ENCODE measurements at regions not wholly inside any gene's neighbourhood (a gene's known extent, or its start where the extent isn't known, plus 50 kb on each side); places are given as distances from the start of the nearest gene placed in this dataset.

GRCh38 chr16:87186446-87186845, 130.7 kb downstream of the C16orf95 start:
- no peak for DNase-seq (ENCODE audit: low read depth in 4 of 4, low spot score in 1 of 4)

GRCh38 chr16:87186876-87187533, 130.2 kb downstream of the C16orf95 start:
- DNase-seq (ENCODE audit: low read depth in 4 of 4, low spot score in 1 of 4), result no peak

- DNase-seq (ENCODE audit: low read depth in 4 of 4, low spot score in 1 of 4), result no peak
Measured at GRCh38 chr16:87188104-87188503, 129.1 kb downstream of the C16orf95 start.

GRCh38 chr16:87189426-87189825, 127.8 kb downstream of the C16orf95 start:
- DNase-seq (ENCODE audit: low read depth in 4 of 4, low spot score in 1 of 4), result no peak

- DNase-seq (ENCODE audit: low read depth in 4 of 4, low spot score in 1 of 4), result no peak
Measured at GRCh38 chr16:87190288-87191230, 126.6 kb downstream of the C16orf95 start.

GRCh38 chr16:87192452-87193073, 124.6 kb downstream of the C16orf95 start:
- DNase-seq (ENCODE audit: low read depth in 4 of 4, low spot score in 1 of 4), result no peak

GRCh38 chr16:87194172-87194571, 123.0 kb downstream of the C16orf95 start:
- DNase-seq (ENCODE audit: low read depth in 4 of 4, low spot score in 1 of 4), result no peak

- DNase-seq (ENCODE audit: low read depth in 4 of 4, low spot score in 1 of 4), result no peak
Measured at GRCh38 chr16:87195161-87195560, 122.0 kb downstream of the C16orf95 start.

GRCh38 chr16:87196231-87196630, 121.0 kb downstream of the C16orf95 start:
- DNase-seq (ENCODE audit: low read depth in 4 of 4, low spot score in 1 of 4), result no peak

- no peak for DNase-seq (ENCODE audit: low read depth in 4 of 4, low spot score in 1 of 4)
Measured at GRCh38 chr16:87196661-87197060, 120.5 kb downstream of the C16orf95 start.

- no peak for DNase-seq (ENCODE audit: low read depth in 4 of 4, low spot score in 1 of 4)
Measured at GRCh38 chr16:87198328-87198832, 118.8 kb downstream of the C16orf95 start.

GRCh38 chr16:87198881-87199280, 118.3 kb downstream of the C16orf95 start:
- no peak for DNase-seq (ENCODE audit: low read depth in 4 of 4, low spot score in 1 of 4)

GRCh38 chr16:87199379-87199778, 117.8 kb downstream of the C16orf95 start:
- no peak for DNase-seq (ENCODE audit: low read depth in 4 of 4, low spot score in 1 of 4)

GRCh38 chr16:87199901-87200300, 117.3 kb downstream of the C16orf95 start:
- no peak for DNase-seq (ENCODE audit: low read depth in 4 of 4, low spot score in 1 of 4)

- DNase-seq (ENCODE audit: low read depth in 4 of 4, low spot score in 1 of 4), result no peak
Measured at GRCh38 chr16:87200637-87201036, 116.6 kb downstream of the C16orf95 start.

GRCh38 chr16:87201052-87201451, 116.1 kb downstream of the C16orf95 start:
- DNase-seq (ENCODE audit: low read depth in 4 of 4, low spot score in 1 of 4), result no peak

- DNase-seq (ENCODE audit: low read depth in 4 of 4, low spot score in 1 of 4), result no peak
Measured at GRCh38 chr16:87201790-87202189, 115.4 kb downstream of the C16orf95 start.

GRCh38 chr16:87202346-87202745, 114.8 kb downstream of the C16orf95 start:
- no peak for DNase-seq (ENCODE audit: low read depth in 4 of 4, low spot score in 1 of 4)

- peak; percentile 5 to 25 (median 15) for DNase-seq (ENCODE audit: low read depth in 4 of 4, low spot score in 1 of 4)
Measured at GRCh38 chr16:87203060-87203656, 114.0 kb downstream of the C16orf95 start.

- no peak for DNase-seq (ENCODE audit: low read depth in 4 of 4, low spot score in 1 of 4)
Measured at GRCh38 chr16:87206646-87207451, 110.3 kb downstream of the C16orf95 start.
